Body of pancreas (tissue), 4 donors: ENCODE measurements at regions not wholly inside any gene's neighbourhood (a gene's known extent, or its start where the extent isn't known, plus 50 kb on each side); places are given as distances from the start of the nearest gene placed in this dataset.
A peak's percentile ranks its signal among the peaks of the same experiment; 100 is the strongest.

Experiments used
- ATAC-seq: fragments of 150-250 bp; one replicate; pipeline ENCODE4 v1.9.1; 2016
- DNase-seq, 4 donors: peaks; one replicate each; pipeline ENCODE4 v3.0.0-alpha.2; 2019
- H3K27ac ChIP-seq, 4 donors: fragments of 200-600 bp; sonication (generic); 1 replicate in 3 of 4; 2 replicates in 1 of 4; pipeline versions ENCODE4 v1.5.1 to v1.6.1; 2016 to 2019; ENCODE audit warnings: mild to moderate bottlenecking in 1 of 4, mixed read lengths in 1 of 4, moderate library complexity in 1 of 4
- H3K27me3 ChIP-seq, 2 donors: fragments of 200-600 bp; sonication (generic); one replicate each; pipeline ENCODE4 v1.6.0; 2016; ENCODE audit warnings: mild to moderate bottlenecking in 1 of 2
- H3K36me3 ChIP-seq, 2 donors: fragments of 200-600 bp; sonication (generic); replicated peaks in 1 of 2; 2 replicates each; pipeline ENCODE4 v1.5.1; 2016; ENCODE audit warnings: low read depth in 2 of 2; ENCODE audit not compliant: insufficient read depth in 1 of 2
- H3K4me1 ChIP-seq: fragments of 200-600 bp; sonication (generic); one replicate; pipeline ENCODE4 v1.6.0; 2016
- H3K4me3 ChIP-seq, 2 donors: fragments of 200-600 bp; sonication (generic); 1 replicate in 1 of 2; 2 replicates in 1 of 2; pipeline ENCODE4 v1.5.1; 2016 to 2019
- H3K9me3 ChIP-seq, 3 donors: fragments of 200-600 bp; sonication (generic); 1 replicate in 2 of 3; 2 replicates in 1 of 3; pipeline ENCODE4 v1.5.1; 2016
- CTCF ChIP-seq, 7 experiments: fragments of 450-650 bp in 4 of 7; fragments of 200-600 bp in 3 of 7; sonication (generic) in 3 of 7; IDR thresholded peaks; one replicate each; pipeline ENCODE4 v1.5.1; 2016 to 2019; ENCODE audit warnings: antibody characterized with exemption in 7 of 7
- POLR2A ChIP-seq, 3 donors: fragments of 450-650 bp; IDR thresholded peaks; one replicate each; pipeline ENCODE4 v1.6.1; 2016; ENCODE audit warnings: antibody characterized with exemption in 3 of 3, mild to moderate bottlenecking in 2 of 3
- WGBS, 2 donors: methylation state at CpG; one replicate each; pipeline ENCODE4 v1.1.5; 2017; 5-methylcytosine and 5-hydroxymethylcytosine counted together
- intact Hi-C: fragments of 100-400 bp; cut with DNase I; formaldehyde crosslinking; loops from one replicate; pipeline ENCODE4 v1.15.1; 2023

- TF ChIP-seq POLR2A (IDR thresholded peaks at IDR 0.05) (no peak), CTCF (IDR thresholded peaks at IDR 0.05) (no peak)
- DNase-seq (peak in 1 of 4 donors; percentile 58), ATAC-seq (no peak)
- 51 to 56% methylated on average over 4 of the region's 4 CpGs for WGBS, 2 donors
- no peak overlapping the region for H3K4me3 ChIP-seq
- intact Hi-C loops: no loop called here
- H3K4me1 ChIP-seq: no peaks in the 10 kb centered on the region
- H3K27ac ChIP-seq: no peak overlapping the region
- no peaks in the 10 kb centered on the region for H3K9me3 ChIP-seq
- no peaks in the 10 kb centered on the region for H3K36me3 ChIP-seq
- H3K27me3 ChIP-seq: no peaks in the 10 kb centered on the region
These were observed 83.0 kb downstream of the SNX5 start for GRCh38 chr20:17885544-17885943.

DNA sequence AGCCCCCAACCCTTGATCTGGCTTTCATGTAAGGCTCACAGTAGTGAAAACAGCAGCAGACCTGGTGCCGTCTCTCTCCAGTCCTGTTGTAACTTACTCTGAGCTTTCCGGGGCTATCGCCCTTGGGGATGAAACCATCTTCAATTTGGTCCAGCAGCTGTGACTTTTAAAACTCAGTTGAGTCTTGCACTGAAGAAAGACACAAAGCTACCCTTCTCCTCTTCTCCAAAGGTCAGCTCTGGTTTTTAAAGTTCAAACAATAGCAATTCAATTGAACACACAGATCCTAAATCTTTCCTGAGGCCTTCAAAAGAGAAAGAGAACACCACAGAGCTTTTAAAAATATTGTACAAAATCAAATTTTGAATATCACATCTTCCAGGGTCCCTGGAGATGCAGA, 83.5 kb downstream of the SNX5 start:
- DNase-seq (no peak), ATAC-seq (no peak)
- Histone ChIP-seq H3K4me3 (no peak overlapping the region), H3K9me3 (no peaks in the 10 kb centered on the region), H3K4me1 (no peaks in the 10 kb centered on the region), H3K36me3 (no peaks in the 10 kb centered on the region), H3K27me3 (no peaks in the 10 kb centered on the region), H3K27ac (no peak overlapping the region)
- 73 to 80% methylated on average over 3 of the region's 3 CpGs for WGBS, 2 donors
- TF ChIP-seq POLR2A (IDR thresholded peaks at IDR 0.05): no peak
- no peak for TF ChIP-seq CTCF (IDR thresholded peaks at IDR 0.05)
- intact Hi-C loops: no loop called here

- TF ChIP-seq POLR2A (IDR thresholded peaks at IDR 0.05) (no peak), CTCF (IDR thresholded peaks at IDR 0.05) (no peak)
- H3K4me1 ChIP-seq: no peaks in the 10 kb centered on the region
- 81 to 83% methylated on average over 14 of the region's 14 CpGs for WGBS, 2 donors
- ATAC-seq (no peak), DNase-seq (no peak)
- intact Hi-C loops: no loop called here
- H3K36me3 ChIP-seq: no peaks in the 10 kb centered on the region
- H3K27me3 ChIP-seq: no peaks in the 10 kb centered on the region
- no peak overlapping the region for H3K27ac ChIP-seq
- no peaks in the 10 kb centered on the region for H3K9me3 ChIP-seq
- no peak overlapping the region for H3K4me3 ChIP-seq
These were observed 84.1 kb downstream of the SNX5 start for GRCh38 chr20:17884307-17885003.

DNA sequence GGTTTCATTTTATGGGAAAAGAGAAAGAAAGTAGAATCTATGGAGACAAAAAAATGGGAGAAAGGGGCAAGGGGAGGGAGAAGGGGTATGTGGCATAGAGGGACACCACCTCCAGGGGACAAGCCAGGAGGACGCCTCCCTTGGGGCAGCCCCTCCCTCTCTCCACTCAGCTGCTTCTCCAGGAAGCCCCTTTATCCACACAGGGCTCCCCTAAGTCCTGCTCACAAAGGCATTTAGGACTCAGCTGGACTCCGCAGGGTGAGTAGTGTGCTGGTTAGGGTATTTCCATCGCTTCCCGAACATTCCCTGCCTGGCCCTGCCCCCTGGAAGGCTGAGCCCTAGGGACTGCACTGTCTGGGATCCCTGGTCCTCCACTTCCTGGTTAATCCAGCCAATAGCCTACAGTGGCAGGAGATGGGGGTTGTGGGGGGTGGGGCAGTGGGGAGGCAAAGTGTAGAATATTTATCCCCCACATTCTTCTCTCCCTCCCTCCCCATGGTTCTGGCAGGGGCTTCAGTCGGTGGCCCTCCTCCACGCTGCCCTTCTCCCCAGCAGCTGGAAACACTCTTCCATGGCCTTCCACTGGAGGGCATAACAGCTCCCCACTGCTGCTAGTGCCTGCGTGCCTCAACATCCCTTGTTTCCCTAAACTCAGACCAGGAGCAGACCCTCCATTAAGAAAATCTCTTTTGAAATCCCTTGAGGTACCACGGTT, 84.8 kb downstream of the SNX5 start:
- Histone ChIP-seq H3K36me3 (no peaks in the 10 kb centered on the region), H3K4me3 (no peak overlapping the region), H3K4me1 (no peaks in the 10 kb centered on the region), H3K27ac (no peak overlapping the region), H3K9me3 (no peaks in the 10 kb centered on the region), H3K27me3 (no peaks in the 10 kb centered on the region)
- ATAC-seq (no peak), DNase-seq (no peak)
- TF ChIP-seq CTCF (IDR thresholded peaks at IDR 0.05) (no peak), POLR2A (IDR thresholded peaks at IDR 0.05) (no peak)
- intact Hi-C loops: no loop called here
- WGBS, 2 donors: 86 to 88% methylated on average over 8 of the region's 8 CpGs
